OCI-LY7 (cell line): ENCODE measurements at regions not wholly inside any gene's neighbourhood (a gene's known extent, or its start where the extent isn't known, plus 50 kb on each side); places are given as distances from the start of the nearest gene placed in this dataset.
A peak's percentile ranks its signal among the peaks of the same experiment; 100 is the strongest.

Experiments
- BruUV-seq: library from RNA; stranded (reverse); fragments of 400-500 nt; replicated peaks from 2 replicates; lab custom pipeline; 2021; lab: Mats Ljungman, UMichigan
- CTCF ChIA-PET: fragments of 300-600 bp; sonication (Branson Sonifier 250); formaldehyde crosslinking; loops from one replicate; lab custom pipeline; 2022; ENCODE audit warnings: antibody characterized with exemption; ENCODE audit not compliant: unreplicated experiment; lab: Charles Lee
- POLR2A ChIA-PET: fragments of 300-600 bp; sonication (Branson Sonifier 250); formaldehyde crosslinking; loops from one replicate; lab custom pipeline; 2022; ENCODE audit warnings: antibody characterized with exemption; lab: Charles Lee
- DNase-seq: peaks from one replicate; pipeline ENCODE4 v3.0.0-alpha.2; 2015; ENCODE audit warnings: low spot score
- H2AFZ ChIP-seq: fragments of 200-600 bp; sonication (generic), shearing (Covaris generic); 2 replicates; pipeline ENCODE4 v1.6.1; 2014; ENCODE audit warnings: mild to moderate bottlenecking, antibody characterized with exemption, low read length, moderate library complexity
- H3K27ac ChIP-seq: fragments of 200-600 bp; sonication (generic); 2 replicates; pipeline ENCODE4 v1.5.1; 2014; ENCODE audit warnings: mixed run types, low read depth, mild to moderate bottlenecking, moderate library complexity, low read length, inconsistent platforms; ENCODE audit not compliant: poor library complexity, severe bottlenecking
- H3K36me3 ChIP-seq: fragments of 200-600 bp; sonication (generic); 2 replicates; pipeline ENCODE4 v1.6.1; 2014; ENCODE audit warnings: mild to moderate bottlenecking, antibody characterized with exemption, low read length, moderate library complexity, mixed read lengths; ENCODE audit not compliant: insufficient read depth
- H3K4me1 ChIP-seq: fragments of 200-600 bp; sonication (generic); 2 replicates; pipeline ENCODE4 v1.5.1; 2014; ENCODE audit warnings: mild to moderate bottlenecking, low read length; ENCODE audit not compliant: insufficient read depth, poor library complexity, severe bottlenecking
- H3K4me2 ChIP-seq: fragments of 200-600 bp; sonication (generic); 2 replicates; pipeline ENCODE4 v1.6.1; 2014; ENCODE audit warnings: mild to moderate bottlenecking, low read length
- H3K4me3 ChIP-seq: fragments of 200-600 bp; sonication (generic); 2 replicates; pipeline ENCODE4 v1.5.1; 2014; ENCODE audit warnings: mild to moderate bottlenecking, low read depth, low read length; ENCODE audit not compliant: poor library complexity, severe bottlenecking
- H3K79me2 ChIP-seq: fragments of 200-600 bp; sonication (generic); 2 replicates; pipeline ENCODE4 v1.6.1; 2016; ENCODE audit warnings: low read depth, mild to moderate bottlenecking, low read length, moderate library complexity, mixed read lengths; ENCODE audit not compliant: insufficient read depth
- H3K9me2 ChIP-seq: fragments of 200-600 bp; sonication (generic); 2 replicates; pipeline ENCODE4 v1.6.1; 2016; ENCODE audit warnings: mild to moderate bottlenecking, low read length, mixed read lengths; ENCODE audit not compliant: insufficient read depth
- H3K9me3 ChIP-seq: fragments of 200-600 bp; sonication (generic); 2 replicates; pipeline ENCODE4 v1.6.1; 2014; ENCODE audit warnings: mild to moderate bottlenecking, mixed run types, low read length, mixed read lengths
- H4K20me1 ChIP-seq: fragments of 200-600 bp; sonication (generic); 2 replicates; pipeline ENCODE4 v1.6.1; 2014; ENCODE audit warnings: mild to moderate bottlenecking, antibody characterized with exemption, low read length, moderate library complexity, mixed read lengths; ENCODE audit not compliant: insufficient read depth
- CTCF ChIP-seq: fragments of 200-600 bp; sonication (generic); conservative IDR thresholded peaks from 2 replicates; pipeline ENCODE4 v1.5.1; 2014; ENCODE audit warnings: mild to moderate bottlenecking, antibody characterized with exemption, low read length, moderate library complexity, mixed read lengths
- EZH2phosphoT487 ChIP-seq: fragments of 200-600 bp; sonication (generic); IDR thresholded peaks from 2 replicates; pipeline ENCODE4 v1.6.1; 2018; ENCODE audit warnings: low read depth, borderline replicate concordance, mild to moderate bottlenecking, mixed run types, antibody characterized with exemption, low read length, moderate library complexity, mixed read lengths
- intact Hi-C: fragments of 100-400 bp; cut with micrococcal nuclease; formaldehyde crosslinking; loops from one replicate; pipeline ENCODE4 v1.10.0; 2022; ENCODE audit not compliant: unreplicated experiment

- no TSS peak for BruUV-seq
- CTCF ChIA-PET: no interaction called here
These were observed 583.3 kb upstream of the CBLB start for GRCh38 chr3:106452096-106452495.

DNA sequence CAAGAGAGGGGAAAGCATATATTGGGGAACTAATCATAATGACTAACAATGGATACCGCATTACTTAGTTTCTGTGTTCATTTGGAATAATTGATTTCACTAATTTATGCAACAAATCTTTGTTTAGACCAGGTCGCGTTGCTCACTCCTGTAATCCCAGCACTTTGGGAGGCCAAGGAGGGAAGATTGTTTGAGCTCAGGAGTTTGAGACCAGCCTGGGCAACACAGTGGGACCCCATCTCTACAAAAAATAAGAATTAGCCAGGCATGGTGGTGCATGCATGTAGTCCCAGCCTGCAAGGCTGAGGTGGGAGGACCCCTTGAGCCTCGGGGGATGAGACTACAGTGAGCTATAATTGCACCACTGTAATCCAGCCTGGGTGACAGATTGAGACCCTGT is 585.7 kb upstream of the CBLB start:
- H3K9me2 ChIP-seq: no peaks in the 10 kb centered on the region
- no peaks in the 10 kb centered on the region for H4K20me1 ChIP-seq
- ChIA-PET CTCF (no interaction called here), POLR2A (interaction anchor here (0.7 to 1.2 kb wide), 2 partner anchors 34 to 1906 kb away, joined by 3 read pairs; no protein-coding TSS in a partner anchor)
- no peak overlapping the region for H3K4me3 ChIP-seq
- DNase-seq: no peak
- H3K9me3 ChIP-seq: no peaks in the 10 kb centered on the region
- H3K79me2 ChIP-seq: no peaks in the 10 kb centered on the region
- H3K36me3 ChIP-seq: no peaks in the 10 kb centered on the region
- TF ChIP-seq EZH2phosphoT487 (no peak), CTCF (no peak)
- no peak overlapping the region for H3K4me2 ChIP-seq
- H3K27ac ChIP-seq: no peak overlapping the region
- BruUV-seq: no TSS peak
- intact Hi-C loops: no loop called here
- no peak overlapping the region for H2AFZ ChIP-seq
- no peaks in the 10 kb centered on the region for H3K4me1 ChIP-seq

More at GRCh38 chr3:106452096-106452495, 583.3 kb upstream of the CBLB start:
- intact Hi-C loops: no loop called here
- Histone ChIP-seq H3K9me3 (no peaks in the 10 kb centered on the region), H3K36me3 (no peaks in the 10 kb centered on the region), H2AFZ (no peak overlapping the region), H3K27ac (no peak overlapping the region), H4K20me1 (no peaks in the 10 kb centered on the region), H3K4me2 (no peak overlapping the region), H3K4me1 (no peaks in the 10 kb centered on the region), H3K79me2 (no peaks in the 10 kb centered on the region), H3K4me3 (no peak overlapping the region), H3K9me2 (no peaks in the 10 kb centered on the region)
- POLR2A ChIA-PET: interaction anchor here (1.2 kb wide), 2 partner anchors 27 to 37 kb away, joined by 3 to 4 read pairs; no protein-coding TSS in a partner anchor
- DNase-seq: no peak
- TF ChIP-seq CTCF (no peak), EZH2phosphoT487 (no peak)

DNA sequence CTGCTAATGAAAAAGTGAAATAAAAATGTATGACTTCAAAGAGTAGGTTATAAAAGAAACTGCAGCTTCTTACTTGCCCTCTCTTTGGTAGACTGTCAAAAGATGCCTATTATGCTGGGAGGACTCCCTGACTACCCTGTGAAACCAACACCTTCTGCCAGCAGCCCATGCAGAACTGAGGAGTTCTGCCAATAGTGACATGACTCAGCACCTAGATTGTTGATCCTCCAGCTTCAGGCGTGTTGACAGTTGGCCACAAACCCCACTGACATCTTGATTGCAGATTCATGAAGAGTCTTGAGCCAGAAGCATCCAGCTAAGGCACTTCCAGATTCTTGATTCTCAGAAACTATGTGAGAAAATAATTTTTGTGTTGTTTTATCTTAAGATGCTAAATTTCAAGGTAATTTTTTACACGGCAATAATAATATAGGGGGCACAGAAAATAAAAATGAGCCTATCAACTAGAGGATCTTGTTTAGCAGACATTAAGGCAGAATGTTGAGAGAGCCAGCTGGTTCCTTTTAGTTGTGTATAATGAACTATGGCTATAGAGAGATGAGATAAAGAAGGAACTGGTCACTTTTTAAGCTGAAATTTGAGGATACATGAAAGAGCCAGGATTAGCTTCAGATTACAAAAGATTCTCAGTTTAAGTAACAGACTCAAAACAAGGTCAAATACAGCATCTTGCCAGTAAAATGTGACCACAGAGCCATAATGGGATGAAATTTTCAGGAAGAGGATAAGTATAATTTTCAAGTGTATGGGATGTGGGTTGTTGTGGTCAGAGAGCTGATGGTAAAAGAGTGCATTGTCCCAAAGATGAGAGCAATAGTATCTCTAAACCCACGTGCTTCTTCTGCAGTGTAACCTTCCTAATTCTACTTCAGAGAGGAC is 588.7 kb upstream of the CBLB start:
- no peaks in the 10 kb centered on the region for H4K20me1 ChIP-seq
- no peaks in the 10 kb centered on the region for H3K79me2 ChIP-seq
- no peak overlapping the region for H3K4me2 ChIP-seq
- H3K9me3 ChIP-seq: no peaks in the 10 kb centered on the region
- no peak overlapping the region for H3K27ac ChIP-seq
- CTCF ChIA-PET: no interaction called here
- no peak overlapping the region for H3K4me3 ChIP-seq
- POLR2A ChIA-PET: interaction anchor here (0.7 to 1.3 kb wide), 3 partner anchors 15 to 116 kb away, joined by 3 to 4 read pairs (median 3); no protein-coding TSS in a partner anchor
- no peaks in the 10 kb centered on the region for H3K4me1 ChIP-seq
- TF ChIP-seq CTCF (no peak), EZH2phosphoT487 (no peak)
- H3K36me3 ChIP-seq: no peaks in the 10 kb centered on the region
- DNase-seq: peak; percentile 1
- BruUV-seq: no TSS peak
- intact Hi-C loops: no loop called here
- no peak overlapping the region for H2AFZ ChIP-seq
- no peaks in the 10 kb centered on the region for H3K9me2 ChIP-seq
